C4-2B (cell line): ENCODE measurements at regions not wholly inside any gene's neighbourhood (a gene's known extent, or its start where the extent isn't known, plus 50 kb on each side); places are given as distances from the start of the nearest gene placed in this dataset.

ENCODE experiments used
- H3K27ac ChIP-seq: fragments of 450-650 bp; 2 replicates; pipeline ENCODE4 v1.5.1; 2017
- CTCF ChIP-seq: fragments of 450-650 bp; conservative IDR thresholded peaks from 2 replicates; pipeline ENCODE4 v1.5.1; 2017; ENCODE audit warnings: mild to moderate bottlenecking
- ZFX ChIP-seq: fragments of 450-650 bp; IDR thresholded peaks from 2 replicates; pipeline ENCODE4 v1.6.1; 2017

DNA sequence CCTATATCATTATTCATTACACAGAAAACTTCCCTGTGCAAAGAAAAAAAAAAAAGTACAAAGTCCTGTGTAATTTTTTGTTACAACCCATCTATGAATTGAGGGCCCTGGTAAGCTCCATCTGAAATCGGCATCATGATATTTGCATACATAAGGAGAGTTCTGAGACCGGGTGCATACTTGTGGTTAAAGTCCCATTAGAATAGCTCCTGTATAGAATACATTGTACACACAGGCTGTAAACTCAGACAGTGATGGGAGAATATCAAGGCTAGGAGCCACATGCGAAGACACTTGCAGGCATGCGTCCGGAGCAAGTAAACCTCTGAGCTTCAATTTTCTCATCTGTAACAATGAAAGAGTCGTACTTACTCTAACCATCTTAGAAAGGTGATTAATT lies 353.2 kb downstream of the ETS1 start:
- no peak overlapping the region for H3K27ac ChIP-seq
- TF ChIP-seq CTCF (no peak), ZFX (no peak)

GRCh38 chr11:128232588-128232987 lies 354.8 kb downstream of the ETS1 start:
- H3K27ac ChIP-seq: no peak overlapping the region
- no peak for TF ChIP-seq CTCF
- no peak for TF ChIP-seq ZFX

GRCh38 chr11:128231845-128232410 lies 355.4 kb downstream of the ETS1 start:
- H3K27ac ChIP-seq: no peak overlapping the region
- TF ChIP-seq ZFX (no peak), CTCF (no peak)

- no peak for TF ChIP-seq ZFX
- TF ChIP-seq CTCF: no peak
- H3K27ac ChIP-seq: no peak overlapping the region
Measured at GRCh38 chr11:128227466-128227865, 359.9 kb downstream of the ETS1 start.

DNA sequence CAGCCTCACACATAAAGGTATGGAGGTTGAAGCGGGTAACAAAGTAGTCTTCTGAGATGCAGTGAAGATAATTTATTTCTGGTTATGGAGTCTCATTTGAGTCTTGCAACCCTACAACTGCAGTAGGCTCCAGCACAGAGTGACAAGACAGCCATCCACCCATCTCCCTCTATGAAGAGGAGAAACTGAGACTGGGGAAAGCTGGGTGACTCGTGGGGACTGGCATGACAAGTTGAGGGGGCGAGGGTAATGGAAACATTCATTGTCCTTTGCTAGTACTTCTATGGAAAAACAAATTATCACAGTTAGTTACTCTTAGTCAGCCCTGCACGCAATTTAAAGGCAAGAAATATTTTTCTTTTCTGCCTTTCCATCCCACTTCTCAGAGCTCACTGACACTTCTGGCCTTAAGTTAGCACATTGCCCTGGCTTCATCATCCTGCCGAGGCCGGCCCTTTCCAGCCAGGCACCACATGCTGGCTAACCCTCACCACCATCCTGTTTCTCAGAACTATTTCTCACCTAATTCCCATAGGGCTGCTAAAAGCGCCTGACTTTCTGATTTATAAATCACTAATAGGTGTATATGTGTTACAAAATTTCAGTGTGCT lies 361.1 kb downstream of the ETS1 start:
- H3K27ac ChIP-seq: no peak overlapping the region
- TF ChIP-seq ZFX (no peak), CTCF (no peak)

GRCh38 chr11:128222245-128222884 lies 365.0 kb downstream of the ETS1 start:
- H3K27ac ChIP-seq: no peak overlapping the region
- no peak for TF ChIP-seq CTCF
- no peak for TF ChIP-seq ZFX

DNA sequence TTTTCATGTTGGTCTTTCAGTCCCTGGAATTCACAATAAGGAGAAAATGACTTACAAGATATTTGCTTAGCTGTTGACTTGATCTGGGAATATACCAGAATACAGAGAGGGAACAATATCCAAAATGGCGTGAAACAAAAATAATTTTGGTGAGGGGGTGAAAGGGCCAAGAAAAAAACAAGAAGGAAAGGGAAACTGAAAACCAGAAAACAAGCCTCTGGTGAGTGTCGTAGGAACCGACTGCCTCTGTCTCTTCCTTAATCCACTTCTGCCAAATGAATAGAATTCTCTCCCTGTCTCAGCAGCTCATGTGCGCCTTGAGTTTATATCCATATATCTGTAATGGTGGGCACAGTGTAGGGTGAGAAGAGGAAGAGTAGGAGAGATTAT lies 367.6 kb downstream of the ETS1 start:
- TF ChIP-seq CTCF (no peak), ZFX (no peak)
- H3K27ac ChIP-seq: no peak overlapping the region
